HEK293T (cell line): ENCODE measurements at regions not wholly inside any gene's neighbourhood (a gene's known extent, or its start where the extent isn't known, plus 50 kb on each side); places are given as distances from the start of the nearest gene placed in this dataset.
"Not testable (repeated sequence)": the region's sequence is repeated elsewhere in the genome, so short reads cannot be mapped to it uniquely, and the experiment has no call there.

Experiments
- CTCF ChIA-PET: fragments of 350-600 bp; formaldehyde crosslinking; extraction: SDS; loops from one replicate; lab custom pipeline; 2021; ENCODE audit warnings: antibody characterized with exemption, inconsistent platforms; lab: Yijun Ruan, JAX
- POLR2A ChIA-PET: fragments of 350-600 bp; formaldehyde crosslinking; extraction: SDS; loops from one replicate; lab custom pipeline; 2020; ENCODE audit warnings: antibody characterized with exemption, inconsistent platforms; lab: Yijun Ruan, JAX
- DNase-seq: peaks from one replicate; pipeline ENCODE4 v3.0.0; 2012; ENCODE audit warnings: mixed read lengths; ENCODE audit errors: extremely low spot score
- ARNT ChIP-seq: fragments of 450-650 bp; IDR thresholded peaks from 2 replicates; pipeline ENCODE4 v1.6.1; 2017; ENCODE audit warnings: mild to moderate bottlenecking
- BHLHE40 ChIP-seq: fragments of 450-650 bp; IDR thresholded peaks from 2 replicates; pipeline ENCODE4 v1.6.1; 2016; ENCODE audit warnings: mild to moderate bottlenecking, moderate library complexity, borderline replicate concordance
- CTBP1 ChIP-seq: fragments of 450-650 bp; IDR thresholded peaks from 2 replicates; pipeline ENCODE4 v1.6.1; 2016; ENCODE audit warnings: borderline replicate concordance
- ELF4 ChIP-seq: fragments of 450-650 bp; IDR thresholded peaks from 2 replicates; pipeline ENCODE4 v1.6.1; 2017; ENCODE audit warnings: antibody characterized with exemption
- FOXA1 ChIP-seq: fragments of 450-650 bp; IDR thresholded peaks from 2 replicates; pipeline ENCODE4 v1.6.1; 2016; ENCODE audit warnings: mild to moderate bottlenecking
- FOXK2 ChIP-seq: fragments of 450-650 bp; IDR thresholded peaks from 2 replicates; pipeline ENCODE4 v1.6.1; 2016; ENCODE audit warnings: mild to moderate bottlenecking
- FOXM1 ChIP-seq: fragments of 450-650 bp; IDR thresholded peaks from 2 replicates; pipeline ENCODE4 v1.6.1; 2017; ENCODE audit warnings: mild to moderate bottlenecking, borderline replicate concordance
- HDGF ChIP-seq: fragments of 450-650 bp; IDR thresholded peaks from 2 replicates; pipeline ENCODE4 v1.6.1; 2017; ENCODE audit warnings: antibody characterized with exemption, borderline replicate concordance
- L3MBTL2 ChIP-seq: fragments of 450-650 bp; conservative IDR thresholded peaks from 2 replicates; pipeline ENCODE4 v1.6.1; 2016; ENCODE audit warnings: mild to moderate bottlenecking
- LEF1 ChIP-seq: fragments of 450-650 bp; IDR thresholded peaks from 2 replicates; pipeline ENCODE4 v1.6.1; 2017; ENCODE audit warnings: mild to moderate bottlenecking, borderline replicate concordance
- NFRKB ChIP-seq: fragments of 450-650 bp; IDR thresholded peaks from 2 replicates; pipeline ENCODE4 v1.6.1; 2016; ENCODE audit warnings: mild to moderate bottlenecking, moderate library complexity
- PKNOX1 ChIP-seq: fragments of 450-650 bp; IDR thresholded peaks from 2 replicates; pipeline ENCODE4 v1.6.1; 2016
- SP1 ChIP-seq: fragments of 450-650 bp; IDR thresholded peaks from 2 replicates; pipeline ENCODE4 v1.6.1; 2017
- SUZ12 ChIP-seq: fragments of 450-650 bp; IDR thresholded peaks from 2 replicates; pipeline ENCODE4 v1.6.1; 2016; ENCODE audit warnings: mild to moderate bottlenecking
- TARDBP ChIP-seq: fragments of 450-650 bp; IDR thresholded peaks from 2 replicates; pipeline ENCODE4 v1.6.1; 2016
- ZNF384 ChIP-seq: fragments of 450-650 bp; IDR thresholded peaks from 2 replicates; pipeline ENCODE4 v1.6.1; 2016

DNA sequence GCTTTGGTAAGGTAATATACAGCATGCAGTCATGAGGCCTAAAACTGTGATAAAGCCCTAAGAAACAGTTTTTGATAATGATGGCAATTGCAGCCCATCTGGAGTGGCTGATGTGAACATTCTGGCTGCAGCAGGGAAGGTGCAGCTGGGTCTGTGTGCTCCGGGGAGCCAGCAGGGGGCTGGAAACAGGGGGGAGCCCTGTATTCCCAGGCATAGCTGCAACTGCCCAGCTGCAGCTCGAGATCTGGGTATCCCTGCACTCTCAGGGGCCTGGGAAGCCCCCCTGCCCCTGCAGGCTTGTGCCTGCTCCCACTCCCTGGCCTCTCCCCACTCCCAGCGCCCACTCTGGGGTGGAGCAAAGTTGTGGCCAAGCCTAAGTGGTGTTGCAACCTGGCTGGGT lies 95.6 kb downstream of the RRAGB start:
- CTCF ChIA-PET: no interaction called here
- TF ChIP-seq ELF4 (no peak), FOXA1 (no peak), CTBP1 (no peak), L3MBTL2 (no peak), FOXK2 (no peak), SP1 (no peak), HDGF (no peak), ARNT (no peak), TARDBP (no peak), SUZ12 (no peak), ZNF384 (no peak), NFRKB (no peak)
- POLR2A ChIA-PET: no interaction called here

GRCh38 chrX:55815546-55815945 lies 98.0 kb downstream of the RRAGB start:
- no peak for DNase-seq
- CTCF ChIA-PET: no interaction called here
- no peak for TF ChIP-seq L3MBTL2
- no peak for TF ChIP-seq SP1
- TF ChIP-seq SUZ12: no peak
- no peak for TF ChIP-seq FOXM1
- no peak for TF ChIP-seq ARNT
- TF ChIP-seq PKNOX1: no peak
- TF ChIP-seq FOXK2: no peak
- TF ChIP-seq FOXA1: no peak
- no peak for TF ChIP-seq BHLHE40
- TF ChIP-seq NFRKB: no peak
- no peak for TF ChIP-seq TARDBP
- TF ChIP-seq LEF1: no peak
- no peak for TF ChIP-seq CTBP1
- TF ChIP-seq ELF4: no peak
- TF ChIP-seq HDGF: no peak
- TF ChIP-seq ZNF384: no peak
- POLR2A ChIA-PET: no interaction called here

More for the DNA sequence above, 95.6 kb downstream of the RRAGB start:
- no peak for DNase-seq

- TF ChIP-seq FOXK2 (no peak), SUZ12 (no peak), LEF1 (no peak), FOXM1 (no peak), BHLHE40 (no peak), SP1 (no peak), ZNF384 (no peak), TARDBP (no peak), L3MBTL2 (no peak), PKNOX1 (no peak)
- DNase-seq: no peak
- POLR2A ChIA-PET: no interaction called here
- CTCF ChIA-PET: no interaction called here
Observed at GRCh38 chrX:55816023-55816422, 98.5 kb downstream of the RRAGB start.

GRCh38 chrX:55818673-55819375 lies 101.3 kb downstream of the RRAGB start:
- ChIA-PET POLR2A (no interaction called here), CTCF (no interaction called here)
- no peak for TF ChIP-seq ARNT
- TF ChIP-seq CTBP1: no peak
- no peak for TF ChIP-seq PKNOX1
- no peak for TF ChIP-seq TARDBP
- no peak for TF ChIP-seq FOXA1
- no peak for TF ChIP-seq L3MBTL2
- no peak for TF ChIP-seq ZNF384
- TF ChIP-seq SUZ12: no peak
- TF ChIP-seq BHLHE40: no peak
- TF ChIP-seq SP1: no peak
- TF ChIP-seq ELF4: no peak
- no peak for DNase-seq

DNA sequence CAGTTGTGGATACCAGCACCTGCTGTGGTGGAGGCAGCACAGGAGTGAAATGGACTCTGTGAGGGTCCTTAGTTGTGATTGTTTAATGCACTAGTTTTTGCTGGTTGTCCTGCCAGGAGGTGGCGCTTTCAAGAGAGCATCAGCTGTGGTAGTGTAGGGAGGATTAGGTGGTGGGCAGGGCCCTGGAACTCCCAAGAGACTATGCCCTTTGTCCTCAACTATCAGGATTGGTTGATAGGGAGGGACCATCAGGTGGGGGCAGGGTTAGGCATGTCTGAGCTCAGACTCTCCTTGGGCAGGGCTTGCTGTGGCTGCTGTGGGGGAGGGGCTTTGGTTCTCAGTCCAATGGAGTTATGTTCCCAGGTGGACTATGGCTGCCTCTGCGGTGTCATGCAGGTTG lies 121.9 kb downstream of the RRAGB start:
- ChIA-PET POLR2A (no interaction called here), CTCF (no interaction called here)
- no peak for DNase-seq
- TF ChIP-seq L3MBTL2 (no peak), BHLHE40 (no peak)

GRCh38 chrX:55841962-55842752 lies 124.6 kb downstream of the RRAGB start:
- TF ChIP-seq FOXA1 (no peak), HDGF (no peak), ARNT (no peak), SP1 (no peak), LEF1 (no peak), TARDBP (no peak), FOXK2 (no peak), CTBP1 (no peak), ZNF384 (no peak), L3MBTL2 (no peak)
- CTCF ChIA-PET: no interaction called here
- POLR2A ChIA-PET: no interaction called here
- no peak for DNase-seq

DNA sequence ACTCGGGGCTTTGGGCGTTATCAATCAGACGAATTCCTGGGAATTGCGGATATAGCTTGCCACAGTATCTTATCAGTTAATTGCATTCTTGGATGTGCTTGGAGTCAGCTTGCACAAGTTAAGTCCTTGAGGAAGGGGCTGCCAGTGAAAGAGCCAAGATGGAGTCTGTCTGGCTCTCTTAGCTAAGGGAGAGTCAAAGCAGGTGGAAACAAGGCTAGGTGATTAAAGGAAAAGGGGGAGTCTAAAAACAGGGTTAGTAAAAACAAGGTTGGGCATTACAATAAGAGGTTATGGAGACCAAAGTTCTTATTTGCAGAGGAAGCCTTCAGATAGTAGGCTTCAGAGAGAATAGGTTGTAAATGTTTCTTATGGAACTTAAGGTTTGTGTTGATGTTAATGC lies 149.2 kb downstream of the RRAGB start:
- POLR2A ChIA-PET, DNase-seq, CTCF ChIA-PET: not testable (repeated sequence)
